ENCODE measurements at regions not wholly inside any gene's neighbourhood (a gene's known extent, or its start where the extent isn't known, plus 50 kb on each side); places are given as distances from the start of the nearest gene placed in this dataset.

DNA sequence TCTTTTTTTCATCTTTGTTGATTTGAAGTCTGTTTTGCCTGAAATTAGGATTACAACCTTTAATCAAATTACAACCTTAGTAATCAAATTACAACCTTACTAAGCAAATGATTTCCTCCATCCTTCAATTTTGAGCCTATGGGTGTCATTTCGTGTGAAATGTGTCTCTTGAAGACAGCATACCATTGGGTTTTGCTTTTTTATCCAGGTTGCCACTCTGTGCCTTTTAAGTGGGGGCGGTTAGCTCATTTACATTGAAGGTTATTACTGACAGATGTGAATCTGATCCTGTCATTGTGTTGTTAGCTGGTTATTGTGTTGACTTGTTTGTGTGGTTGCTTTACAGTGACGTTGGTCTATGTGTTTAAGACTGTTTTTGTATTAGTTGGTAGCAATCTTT lies 74.8 kb upstream of the BCL9 start:
- DNase-seq, result no peak

DNA sequence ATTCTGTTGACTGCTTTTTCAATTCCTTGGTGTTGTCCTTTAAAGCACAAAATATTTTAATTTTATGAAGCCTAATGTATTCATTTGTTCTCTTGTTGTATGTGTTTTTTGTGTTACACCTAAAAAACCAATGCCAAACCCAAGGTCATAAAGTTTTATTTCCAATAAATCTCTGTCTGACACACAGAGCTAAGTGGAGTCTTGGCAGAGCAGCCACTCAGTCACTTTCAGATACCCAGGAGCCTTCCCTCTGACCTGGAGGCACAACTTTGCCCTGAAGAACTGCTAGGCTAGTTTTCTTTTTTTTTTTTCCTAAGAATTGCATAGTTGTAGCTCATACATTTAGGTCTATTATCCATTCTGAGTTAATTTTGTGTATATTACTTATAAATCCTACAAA lies 71.2 kb upstream of the BCL9 start:
- DNase-seq, result no peak

DNA sequence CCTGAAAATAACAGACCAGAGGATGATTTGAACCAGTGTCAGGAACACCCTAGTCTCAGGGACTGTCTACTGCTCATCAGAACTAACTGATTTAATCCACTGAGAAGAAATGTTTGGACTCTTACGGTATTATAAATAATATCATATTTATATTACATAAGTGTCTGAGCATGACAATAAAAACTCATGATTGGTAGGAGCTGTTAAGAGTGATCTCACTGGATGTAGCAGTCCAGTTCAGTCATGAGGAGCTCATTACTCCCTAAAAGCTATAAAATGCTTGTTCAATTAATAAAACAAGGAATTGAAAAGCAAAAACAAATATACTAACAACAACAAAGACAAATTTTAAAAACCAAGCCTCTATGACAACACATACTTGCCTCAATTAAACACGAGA lies 68.8 kb upstream of the BCL9 start:
- no peak for DNase-seq

DNA sequence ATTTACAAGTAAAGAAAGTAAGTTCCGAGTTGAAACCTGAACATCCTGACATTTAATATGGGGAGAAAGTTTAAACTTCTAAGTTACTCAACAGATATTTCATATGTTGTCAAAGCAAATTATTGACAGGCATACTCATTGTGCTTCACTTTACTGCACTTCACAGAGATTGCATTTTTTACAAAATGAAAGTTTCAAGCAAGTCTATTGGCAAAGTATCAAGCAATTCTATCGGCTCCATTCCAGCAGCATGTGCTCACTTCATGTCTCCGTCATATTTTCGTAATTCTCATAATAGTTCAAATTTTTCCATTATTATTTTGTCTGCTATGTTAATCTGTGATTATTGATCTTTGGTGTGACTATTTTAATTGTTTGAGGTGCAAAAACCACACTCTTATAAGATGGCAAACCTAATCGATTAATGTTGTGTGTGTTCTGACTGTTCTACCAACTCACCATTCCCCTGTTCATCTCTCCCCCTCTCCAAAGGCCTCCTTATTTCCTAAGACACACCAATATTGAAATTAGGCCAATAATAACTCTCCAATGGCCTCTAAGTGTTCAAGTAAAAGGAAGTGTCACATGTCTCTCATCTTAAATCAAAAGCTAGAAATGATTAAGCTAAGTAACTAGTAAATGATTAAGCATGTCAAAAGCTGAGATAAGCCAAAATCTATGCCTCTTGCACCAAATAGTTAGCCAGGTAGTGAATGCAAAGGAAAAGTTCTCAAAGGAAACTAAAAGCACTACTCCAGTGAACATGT lies 68.2 kb upstream of the BCL9 start:
- no peak for DNase-seq

DNA sequence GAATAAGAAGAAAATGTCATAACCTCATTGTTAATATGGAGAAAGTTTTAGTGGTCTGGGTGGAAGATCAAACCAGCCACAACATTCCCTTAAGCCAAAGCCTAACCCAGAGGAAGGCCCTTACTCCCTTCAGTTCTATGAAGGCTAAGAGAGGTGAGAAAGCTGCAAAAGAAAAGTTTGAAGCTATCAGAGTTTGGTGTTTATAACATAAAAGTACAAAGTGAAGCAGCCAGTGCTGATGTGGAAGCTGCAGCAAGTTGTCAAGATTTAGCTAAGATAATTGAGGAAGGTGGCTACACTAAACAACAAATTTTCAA lies 67.6 kb upstream of the BCL9 start:
- no peak for DNase-seq

DNA sequence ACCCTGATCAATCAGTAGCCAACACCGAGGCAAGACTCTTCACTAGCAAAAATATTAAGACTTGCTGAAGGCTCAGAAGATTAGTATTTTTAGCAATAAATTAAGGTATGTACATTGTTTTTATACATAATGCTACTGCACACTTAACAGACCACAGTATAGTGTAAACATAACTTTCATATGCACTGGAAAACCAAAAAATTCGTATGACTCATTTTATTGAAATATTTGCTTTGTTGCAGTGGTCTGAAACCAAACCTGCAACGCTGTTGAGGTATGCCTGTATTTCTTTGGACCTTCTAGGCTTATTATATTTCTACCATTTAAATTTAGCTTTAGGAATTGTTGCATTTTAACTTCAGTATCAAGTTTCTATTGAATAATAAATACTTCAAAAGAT lies 65.8 kb upstream of the BCL9 start:
- DNase-seq, result no peak

DNA sequence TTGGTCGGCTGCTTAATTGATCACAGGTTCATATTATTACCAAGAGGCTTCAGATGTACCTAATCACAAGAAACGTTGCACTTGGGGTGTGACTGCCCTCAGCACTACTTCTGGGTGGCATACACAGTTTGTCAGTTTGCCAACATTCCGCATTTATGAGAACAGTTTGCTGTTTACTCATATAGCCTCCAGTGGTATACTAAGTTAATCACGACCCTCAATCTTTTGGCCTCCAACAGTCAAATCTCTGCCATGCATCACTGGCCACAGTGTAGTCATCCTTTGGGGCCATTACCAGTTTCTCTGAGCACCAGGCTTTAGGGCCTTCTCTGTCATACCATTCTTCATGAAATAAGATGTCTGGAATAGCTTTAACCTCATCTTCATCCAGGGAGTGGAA lies 62.8 kb upstream of the BCL9 start:
- peak; percentile 8 for DNase-seq

- DNase-seq, result no peak
Observed at GRCh38 chr1:147479864-147480564, 61.3 kb upstream of the BCL9 start.

DNA sequence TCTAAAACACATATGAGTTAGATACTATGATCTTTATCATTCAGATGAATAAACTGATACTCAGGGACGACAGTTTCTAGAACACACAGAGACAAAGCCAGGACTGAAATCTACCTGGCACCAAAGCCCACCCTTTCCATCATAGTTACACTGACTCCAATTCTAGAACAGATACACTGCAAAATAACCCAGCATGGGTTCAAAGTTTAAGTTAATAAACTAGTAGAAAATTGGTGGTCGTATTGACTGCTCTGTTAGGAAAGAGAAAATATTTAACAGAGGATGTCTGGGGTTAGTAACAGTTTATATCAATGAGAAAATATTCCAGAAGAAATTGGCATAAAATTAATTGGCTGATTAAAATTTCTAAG lies 60.8 kb upstream of the BCL9 start:
- DNase-seq, result no peak

- no peak for DNase-seq
Observed at GRCh38 chr1:147486876-147487656, 54.2 kb upstream of the BCL9 start.

GRCh38 chr1:147491098-147491497 lies 50.2 kb upstream of the BCL9 start:
- no peak for DNase-seq
